KG1 (cell line): ENCODE measurements at regions not wholly inside any gene's neighbourhood (a gene's known extent, or its start where the extent isn't known, plus 50 kb on each side); places are given as distances from the start of the nearest gene placed in this dataset.

Source experiments
- DNase-seq: peaks from one replicate; lab custom pipeline; 2025; lab: John Stamatoyannopoulos, UW

DNA sequence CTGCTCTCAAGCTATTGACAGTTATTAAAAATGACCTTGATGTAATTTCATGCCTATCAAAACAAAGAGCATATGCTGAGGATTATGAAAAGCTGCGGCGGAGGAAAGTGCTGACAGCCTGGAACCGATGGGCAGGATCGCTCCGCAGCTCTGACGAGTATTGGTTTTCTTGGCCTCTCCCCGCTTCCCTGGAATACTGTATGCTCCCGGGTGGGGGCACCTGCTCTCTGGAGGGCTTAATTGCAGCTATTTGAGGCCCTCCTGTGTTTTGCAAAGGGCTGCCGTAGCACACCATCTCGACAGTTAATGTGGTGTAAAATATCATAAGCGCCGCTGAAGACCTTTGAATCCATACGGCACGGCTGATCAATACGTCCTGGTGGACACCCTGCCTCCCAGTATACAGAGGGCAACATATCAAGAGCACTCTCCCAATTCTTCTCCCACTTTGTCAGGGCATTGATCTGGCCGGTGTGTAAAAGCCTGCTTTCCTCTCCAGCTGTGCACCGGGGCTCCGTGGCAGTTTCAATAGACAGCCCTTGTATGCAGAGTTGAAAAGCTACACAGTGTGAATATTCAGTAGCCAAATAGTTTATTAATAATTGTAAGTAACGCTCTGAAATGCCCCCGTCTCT, 662.4 kb downstream of the GALR1 start:
- DNase-seq, result no peak

DNA sequence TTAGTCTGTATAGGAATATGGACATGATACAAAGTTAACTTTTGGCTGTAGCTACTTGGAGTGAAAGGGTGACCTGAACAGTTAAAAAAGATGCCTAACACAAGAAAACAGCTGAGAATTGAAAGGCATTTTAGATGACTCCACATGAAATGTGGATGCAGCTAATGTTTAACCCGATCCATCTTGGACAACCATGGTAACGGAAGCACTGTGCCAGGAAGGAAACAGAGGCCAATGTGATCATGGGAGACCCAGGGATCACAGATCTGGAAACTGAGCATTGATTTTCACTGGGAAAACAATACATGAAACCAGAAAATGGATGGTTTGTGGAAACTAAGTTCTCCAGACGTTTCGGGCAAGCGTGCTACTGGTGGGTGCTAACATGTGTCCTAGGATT, 669.1 kb downstream of the GALR1 start:
- DNase-seq, result no peak

DNA sequence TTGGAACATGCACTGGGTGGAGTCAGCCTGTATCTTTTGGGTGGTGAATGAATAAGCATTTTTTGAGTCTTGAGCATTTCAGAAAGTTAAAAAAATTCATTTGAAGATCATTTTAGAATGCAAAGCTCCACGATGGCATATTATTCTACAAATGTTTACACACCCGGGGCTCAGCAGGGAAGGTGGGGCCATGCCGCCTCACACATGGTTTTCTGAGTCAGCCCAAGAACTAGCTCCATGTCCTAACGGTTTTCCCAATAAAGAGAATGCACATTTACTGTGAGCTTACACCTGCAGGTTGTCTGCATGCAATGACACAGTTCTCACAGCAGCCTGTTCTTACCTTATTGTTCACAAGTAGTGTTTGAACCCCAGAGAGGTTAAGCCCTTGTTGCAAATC, 670.3 kb downstream of the GALR1 start:
- no peak for DNase-seq

DNA sequence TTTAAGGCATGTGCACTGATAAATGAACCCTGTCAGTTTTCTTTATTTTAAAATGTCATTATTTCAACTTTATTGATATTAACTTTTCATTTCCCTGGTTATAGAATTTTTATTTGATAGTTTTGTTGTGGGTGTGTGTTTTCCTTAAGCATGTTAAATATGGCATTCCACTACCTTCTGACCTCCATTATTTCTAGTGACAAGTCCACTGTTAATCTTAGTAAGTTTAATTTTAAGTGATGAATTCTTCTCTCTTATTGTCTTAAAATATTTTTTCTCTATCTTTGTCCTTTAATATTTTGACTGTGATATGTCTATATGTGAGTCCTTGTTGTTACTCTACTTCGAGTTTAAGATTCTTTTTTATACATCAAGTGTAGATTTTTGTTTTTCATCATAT, 685.7 kb downstream of the GALR1 start:
- DNase-seq, result no peak

DNA sequence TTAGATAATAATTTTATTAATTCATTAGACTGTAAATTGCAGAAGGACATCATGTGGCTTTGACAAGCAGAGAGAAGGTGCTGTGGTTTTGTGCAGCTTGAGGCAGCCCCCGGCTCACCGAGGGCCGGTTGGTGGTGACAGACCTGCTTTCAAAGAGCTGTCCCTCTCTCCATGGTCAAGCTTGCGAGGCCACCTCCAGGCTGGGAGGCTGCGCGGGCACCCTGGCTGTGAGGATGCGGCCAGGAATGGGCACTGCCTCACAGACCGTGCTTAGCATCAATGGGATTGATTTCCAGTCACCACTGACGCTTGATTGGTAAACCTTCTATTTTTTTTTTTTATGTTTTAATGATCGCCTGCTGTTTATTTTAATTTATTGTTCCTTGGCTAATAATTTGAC, 690.9 kb downstream of the GALR1 start:
- no peak for DNase-seq

DNA sequence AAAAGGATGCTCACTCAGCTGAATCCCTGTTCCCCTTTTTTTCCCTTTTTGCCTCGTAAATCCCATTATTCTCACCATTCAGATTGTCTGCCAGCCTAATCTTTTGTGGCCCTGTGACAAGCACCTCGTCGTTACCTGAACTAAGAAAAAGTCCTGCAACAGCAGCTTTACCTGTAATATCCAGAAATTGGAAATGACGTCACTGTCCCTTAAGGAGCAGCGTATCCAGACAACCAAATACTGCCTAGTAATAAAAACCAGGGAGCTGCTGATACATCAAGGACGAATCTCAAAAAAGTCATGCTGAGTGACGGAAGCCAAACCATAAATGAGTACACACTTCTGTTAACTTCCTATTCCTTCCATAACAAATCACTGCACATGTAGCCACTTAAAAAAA, 694.9 kb downstream of the GALR1 start:
- no peak for DNase-seq

DNA sequence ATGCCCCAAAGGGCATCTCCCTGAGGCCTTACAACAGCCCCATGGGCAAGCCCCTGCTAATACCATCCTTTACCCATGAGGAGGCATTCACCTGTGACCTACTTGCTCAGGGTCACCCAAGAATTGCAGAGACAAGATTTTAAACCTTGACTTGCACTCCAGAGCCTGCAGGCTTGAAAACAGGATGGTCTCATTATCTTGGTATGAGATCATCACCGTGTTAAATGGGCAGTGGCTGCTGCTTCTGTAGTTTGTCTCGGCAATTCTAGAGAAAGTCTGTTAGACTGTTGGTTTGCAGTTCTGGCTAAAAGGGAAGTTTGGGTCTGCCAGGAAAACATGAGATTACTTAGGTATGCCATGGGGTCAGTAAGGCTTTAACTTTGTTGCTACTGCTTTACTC, 698.9 kb downstream of the GALR1 start:
- no peak for DNase-seq

- DNase-seq, result no peak
Measured at GRCh38 chr18:77949355-77949973, 699.8 kb downstream of the GALR1 start.

- DNase-seq, result no peak
Measured at GRCh38 chr18:77959248-77959647, 709.6 kb downstream of the GALR1 start.

GRCh38 chr18:77960791-77961410, 711.3 kb downstream of the GALR1 start:
- DNase-seq, result no peak

GRCh38 chr18:77967071-77967470, 717.4 kb downstream of the GALR1 start:
- no peak for DNase-seq

DNA sequence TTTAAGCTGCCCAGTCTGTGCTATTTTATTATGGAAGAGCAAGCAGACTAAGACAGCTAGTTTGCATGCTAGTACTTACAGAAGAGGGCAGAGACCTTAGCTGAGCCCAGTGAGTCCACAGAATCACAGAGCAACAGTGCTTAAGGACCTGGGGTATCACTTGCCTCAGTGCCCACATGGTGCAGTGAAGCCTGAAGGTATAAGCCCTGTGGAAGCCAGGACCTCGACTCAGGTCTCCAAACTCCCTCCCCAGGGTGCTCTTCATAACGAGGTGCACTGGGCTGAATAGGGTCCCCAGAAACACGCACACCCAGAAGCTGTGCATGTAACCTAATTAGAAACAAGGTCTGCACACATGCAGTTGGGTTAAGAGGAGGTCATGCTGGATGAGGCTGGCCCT, 718.1 kb downstream of the GALR1 start:
- no peak for DNase-seq

DNA sequence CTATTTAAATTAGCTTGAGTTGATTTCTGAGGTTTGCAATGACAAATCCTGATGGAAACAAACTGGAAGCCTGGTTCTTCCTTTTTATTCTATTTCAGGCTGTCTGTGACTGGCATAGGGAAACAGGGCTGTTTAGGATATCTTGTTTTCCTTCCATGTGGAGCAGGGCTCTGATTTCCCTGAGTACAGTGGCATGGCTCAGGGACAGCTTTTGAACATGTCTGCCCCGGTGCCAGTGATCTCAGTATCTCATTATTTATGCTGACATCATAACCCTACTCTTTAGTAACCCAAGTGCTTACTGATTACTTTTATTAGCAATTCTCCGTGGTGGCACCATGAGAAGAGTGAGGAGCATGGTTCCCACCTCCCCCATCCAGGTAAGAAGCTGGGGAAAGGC, 720.3 kb downstream of the GALR1 start:
- no peak for DNase-seq

DNA sequence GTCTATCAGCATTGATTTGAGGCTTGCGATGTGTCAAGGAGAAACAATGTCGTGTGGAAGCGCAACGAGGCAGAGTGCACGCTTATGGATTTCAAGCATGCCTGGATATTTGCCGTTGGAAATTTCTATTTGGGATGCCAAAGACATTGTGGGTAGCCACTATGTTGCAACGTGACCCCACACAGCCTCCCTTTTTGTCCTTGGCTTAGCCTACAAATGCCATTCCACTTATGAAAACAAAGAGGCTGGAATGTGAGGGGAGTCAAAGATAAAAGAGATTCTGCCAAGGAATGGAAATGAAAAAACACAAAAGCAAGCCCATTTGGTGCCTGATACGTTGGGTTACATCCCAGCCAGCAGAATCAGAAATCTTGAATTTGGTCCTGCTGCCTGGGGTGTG, 721.2 kb downstream of the GALR1 start:
- DNase-seq, result no peak

DNA sequence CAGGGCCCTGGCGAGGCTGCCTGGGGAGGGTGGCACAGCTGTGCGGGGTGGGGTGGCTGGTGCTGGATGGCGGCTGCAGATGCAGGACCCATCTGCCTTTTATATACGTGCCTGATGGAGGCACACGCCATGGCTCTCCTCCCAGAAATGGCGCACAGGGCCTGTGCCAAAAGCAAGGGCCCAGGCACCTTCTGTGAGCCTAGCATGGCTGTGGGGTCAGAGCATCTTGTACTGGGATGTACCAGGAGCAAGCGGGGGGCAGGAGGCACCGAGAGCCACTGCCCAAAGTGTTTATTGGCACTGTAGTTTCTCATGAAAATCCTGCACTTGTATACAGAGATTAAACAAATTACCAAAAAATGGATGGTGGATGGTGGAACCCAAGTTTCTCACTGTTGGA, 724.1 kb downstream of the GALR1 start:
- DNase-seq, result no peak

GRCh38 chr18:77974329-77974728, 724.7 kb downstream of the GALR1 start:
- DNase-seq, result no peak

DNA sequence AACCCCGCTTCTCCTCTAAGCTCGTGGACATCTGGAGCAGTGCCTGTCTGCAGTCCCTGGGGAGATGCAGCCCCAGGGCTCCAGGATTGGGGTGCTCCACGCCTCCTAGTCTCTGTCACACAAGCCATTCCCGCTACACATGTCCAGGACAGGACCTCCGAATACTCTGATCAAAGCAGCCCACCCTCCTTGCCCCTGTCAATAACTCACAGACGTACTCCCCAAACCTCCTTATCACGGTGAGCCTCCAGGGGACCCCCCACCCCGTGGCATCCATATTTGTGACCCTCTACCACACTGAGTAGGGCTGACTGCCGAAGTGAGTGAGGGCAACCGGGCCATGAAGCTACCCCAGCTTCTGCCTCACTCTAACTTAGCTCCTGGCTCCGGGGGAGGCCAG, 727.7 kb downstream of the GALR1 start:
- DNase-seq, result no peak

- DNase-seq, result no peak
Measured at GRCh38 chr18:77980275-77980674, 730.6 kb downstream of the GALR1 start.

GRCh38 chr18:77981874-77982273, 732.2 kb downstream of the GALR1 start:
- no peak for DNase-seq

- DNase-seq, result no peak
Measured at GRCh38 chr18:77983270-77983669, 733.6 kb downstream of the GALR1 start.

DNA sequence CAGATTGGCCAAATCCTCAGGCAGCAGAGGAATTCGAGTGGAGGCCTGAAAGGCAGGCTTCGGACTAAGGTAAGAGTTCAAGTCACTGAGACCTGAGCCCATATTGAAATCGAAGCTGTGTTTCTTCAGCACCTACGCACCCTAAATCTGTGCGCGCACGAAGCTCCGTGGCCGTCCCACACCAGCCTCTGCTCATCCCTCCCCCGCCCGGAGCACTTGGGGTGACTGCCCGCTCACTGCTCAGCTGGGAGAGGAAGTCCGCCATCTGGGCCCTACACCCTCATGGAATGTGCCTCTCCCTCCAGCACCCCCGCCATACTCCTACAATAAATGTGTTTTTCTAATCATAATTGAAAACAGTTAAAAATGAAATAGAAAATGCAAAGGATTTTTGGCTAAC, 734.5 kb downstream of the GALR1 start:
- DNase-seq, result no peak

GRCh38 chr18:77984833-77985232, 735.2 kb downstream of the GALR1 start:
- no peak for DNase-seq

GRCh38 chr18:77985526-77986281, 736.1 kb downstream of the GALR1 start:
- DNase-seq, result no peak
